ENCODE measurements at regions not wholly inside any gene's neighbourhood (a gene's known extent, or its start where the extent isn't known, plus 50 kb on each side); places are given as distances from the start of the nearest gene placed in this dataset.
A peak's percentile ranks its signal among the peaks of the same experiment; 100 is the strongest.

- H3K27me3 ChIP-seq (ENCODE audit: control insufficient read depth, insufficient read depth, low read length) = no peaks in the 10 kb centered on the region
- TF ChIP-seq SIN3A (IDR thresholded peaks at IDR 0.05; ENCODE audit: borderline replicate concordance, insufficient read depth, low read depth, low read length) (no peak), REST (IDR thresholded peaks at IDR 0.05; ENCODE audit: insufficient read depth in 1 of 2, low read depth in 2 of 2, low read length in 1 of 2) (no peak), POLR2AphosphoS5 (IDR thresholded peaks at IDR 0.05; ENCODE audit: low read depth, low read length) (no peak), TCF7L2 (IDR thresholded peaks at IDR 0.05; ENCODE audit: low read depth, low read length) (no peak), CTCF (IDR thresholded peaks at IDR 0.05) (no peak)
- no peak for DNase-seq (ENCODE audit: low read depth, low spot score)
- H3K36me3 ChIP-seq (ENCODE audit: control insufficient read depth, insufficient read depth, low read length) = no peaks in the 10 kb centered on the region
- no peaks in the 10 kb centered on the region for H3K9me3 ChIP-seq (ENCODE audit: control insufficient read depth, insufficient read depth, low read depth, low read length)
- intact Hi-C loops (cut with micrococcal nuclease; ENCODE audit: unreplicated experiment) (no loop called here), in situ Hi-C loops (cut with HindIII; ENCODE audit: low pct_unique_long_range_greater_than_20kb, low sequenced_read_pairs) (no loop called here)
- ATAC-seq = no peak
- no peaks in the 10 kb centered on the region for H3K4me1 ChIP-seq (ENCODE audit: control insufficient read depth, insufficient read depth, low read length)
- ChIA-PET CTCF (no interaction called here), POLR2A (interaction anchor here (0.7 kb wide), 1 partner anchor 238 kb away, joined by 6 read pairs; no protein-coding TSS in a partner anchor)
- no peak overlapping the region for H3K27ac ChIP-seq (ENCODE audit: low read length)
- BruUV-seq (replicated peaks) = no TSS peak
- no peak overlapping the region for H3K4me3 ChIP-seq (ENCODE audit: low read depth in 2 of 2, low read length in 2 of 2)
Observed at GRCh38 chr6:15894973-15895725, 232.3 kb upstream of the DTNBP1 start.

- intact Hi-C loops (cut with micrococcal nuclease; ENCODE audit: unreplicated experiment) = no loop called here
- Histone ChIP-seq H3K27ac (ENCODE audit: low read length) (no peak overlapping the region), H3K36me3 (ENCODE audit: control insufficient read depth, insufficient read depth, low read length) (no peaks in the 10 kb centered on the region), H3K9me3 (ENCODE audit: control insufficient read depth, insufficient read depth, low read depth, low read length) (no peaks in the 10 kb centered on the region), H3K4me1 (ENCODE audit: control insufficient read depth, insufficient read depth, low read length) (no peaks in the 10 kb centered on the region), H3K27me3 (ENCODE audit: control insufficient read depth, insufficient read depth, low read length) (no peaks in the 10 kb centered on the region), H3K4me3 (ENCODE audit: low read depth in 2 of 2, low read length in 2 of 2) (no peak overlapping the region)
- BruUV-seq (replicated peaks) = no TSS peak
- ATAC-seq = no peak
- in situ Hi-C loops (cut with HindIII; ENCODE audit: low pct_unique_long_range_greater_than_20kb, low sequenced_read_pairs) = no loop called here
- TF ChIP-seq REST (IDR thresholded peaks at IDR 0.05; ENCODE audit: insufficient read depth in 1 of 2, low read depth in 2 of 2, low read length in 1 of 2) = no peak
- TF ChIP-seq POLR2AphosphoS5 (IDR thresholded peaks at IDR 0.05; ENCODE audit: low read depth, low read length) = no peak
- peak; percentile 64; the same call in 1 of the 2 replicates for TF ChIP-seq CTCF (IDR thresholded peaks at IDR 0.05)
- no peak for TF ChIP-seq TCF7L2 (IDR thresholded peaks at IDR 0.05; ENCODE audit: low read depth, low read length)
- TF ChIP-seq SIN3A (IDR thresholded peaks at IDR 0.05; ENCODE audit: borderline replicate concordance, insufficient read depth, low read depth, low read length) = no peak
- DNase-seq (ENCODE audit: low read depth, low spot score) = no peak
- ChIA-PET POLR2A (no interaction called here), CTCF (interaction anchor here (0.6 to 1.2 kb wide), 4 partner anchors 20 to 290 kb away, joined by 3 to 7 read pairs (median 4); no protein-coding TSS in a partner anchor)
Observed at GRCh38 chr6:15893556-15894253, 230.9 kb upstream of the DTNBP1 start.

Data from Panc1 (cell line).